Common myeloid progenitor, CD34-positive (primary cell): ENCODE measurements at regions not wholly inside any gene's neighbourhood (a gene's known extent, or its start where the extent isn't known, plus 50 kb on each side); places are given as distances from the start of the nearest gene placed in this dataset.

ENCODE experiments used
- CTCF ChIA-PET: fragments of 350-600 bp; sonication (Branson Sonifier 250); formaldehyde crosslinking; loops from one replicate; lab custom pipeline; 2021; ENCODE audit warnings: antibody characterized with exemption; lab: Charles Lee
- POLR2A ChIA-PET: fragments of 350-600 bp; sonication (Branson Sonifier 250); formaldehyde crosslinking; loops from one replicate; lab custom pipeline; 2021; ENCODE audit warnings: antibody characterized with exemption; lab: Charles Lee
- DNase-seq, 3 donors: peaks; one replicate each; pipeline versions ENCODE4 v3.0.0 to v3.0.0-alpha.2; 2013
- H3K27ac ChIP-seq, 2 experiments: 1 replicate in 1 of 2; 2 replicates in 1 of 2; pipeline ENCODE4 v1.7.0; 2013; ENCODE audit warnings: inconsistent platforms in 2 of 2, low read length in 2 of 2, mild to moderate bottlenecking in 2 of 2, low read depth in 1 of 2, moderate library complexity in 1 of 2; ENCODE audit not compliant: severe bottlenecking in 2 of 2, insufficient read depth in 1 of 2, poor library complexity in 1 of 2
- H3K27me3 ChIP-seq, 5 experiments: replicated peaks in 2 of 5; 1 replicate in 3 of 5; 2 replicates in 2 of 5; pipeline versions ENCODE4 v1.6.1 to v1.7.0; 2013; ENCODE audit warnings: low read length in 4 of 5, mild to moderate bottlenecking in 2 of 5, moderate library complexity in 2 of 5, inconsistent platforms in 1 of 5; ENCODE audit not compliant: insufficient read depth in 5 of 5, control insufficient read depth in 4 of 5
- H3K36me3 ChIP-seq, 4 experiments: 1 replicate in 2 of 4; 2 replicates in 2 of 4; pipeline versions ENCODE4 v1.6.1 to v1.7.0; 2013; ENCODE audit warnings: low read length in 3 of 4, control low read depth in 1 of 4, mild to moderate bottlenecking in 1 of 4; ENCODE audit not compliant: control insufficient read depth in 4 of 4, insufficient read depth in 4 of 4
- H3K4me1 ChIP-seq, 4 experiments: 1 replicate in 3 of 4; 2 replicates in 1 of 4; pipeline versions ENCODE4 v1.6.1 to v1.7.1; 2013; ENCODE audit warnings: low read length in 3 of 4, mild to moderate bottlenecking in 3 of 4, control low read depth in 1 of 4, inconsistent platforms in 1 of 4, moderate library complexity in 1 of 4; ENCODE audit not compliant: control insufficient read depth in 4 of 4, insufficient read depth in 4 of 4; ENCODE audit errors: control extremely low read depth in 1 of 4
- H3K4me3 ChIP-seq, 7 experiments: 1 replicate in 4 of 7; 2 replicates in 3 of 7; pipeline versions ENCODE4 v1.5.1 to v1.7.0; 2013; ENCODE audit warnings: mild to moderate bottlenecking in 7 of 7, low read length in 6 of 7, moderate library complexity in 6 of 7, inconsistent platforms in 2 of 7, low read depth in 2 of 7, control low read depth in 1 of 7; ENCODE audit not compliant: insufficient read depth in 4 of 7, control insufficient read depth in 1 of 7; ENCODE audit errors: extremely low read depth in 1 of 7
- H3K9me3 ChIP-seq, 5 experiments: 1 replicate in 4 of 5; 2 replicates in 1 of 5; pipeline versions ENCODE4 v1.6.1 to v1.7.1; 2013; ENCODE audit warnings: low read length in 4 of 5, mild to moderate bottlenecking in 2 of 5, inconsistent platforms in 1 of 5, low read depth in 1 of 5, moderate library complexity in 1 of 5; ENCODE audit not compliant: control insufficient read depth in 4 of 5, insufficient read depth in 2 of 5; ENCODE audit errors: control extremely low read depth in 1 of 5
- WGBS: methylation state at CpG from one replicate; pipeline ENCODE4 v1.1.5; 2013; ENCODE audit not compliant: insufficient coverage; 5-methylcytosine and 5-hydroxymethylcytosine counted together

DNA sequence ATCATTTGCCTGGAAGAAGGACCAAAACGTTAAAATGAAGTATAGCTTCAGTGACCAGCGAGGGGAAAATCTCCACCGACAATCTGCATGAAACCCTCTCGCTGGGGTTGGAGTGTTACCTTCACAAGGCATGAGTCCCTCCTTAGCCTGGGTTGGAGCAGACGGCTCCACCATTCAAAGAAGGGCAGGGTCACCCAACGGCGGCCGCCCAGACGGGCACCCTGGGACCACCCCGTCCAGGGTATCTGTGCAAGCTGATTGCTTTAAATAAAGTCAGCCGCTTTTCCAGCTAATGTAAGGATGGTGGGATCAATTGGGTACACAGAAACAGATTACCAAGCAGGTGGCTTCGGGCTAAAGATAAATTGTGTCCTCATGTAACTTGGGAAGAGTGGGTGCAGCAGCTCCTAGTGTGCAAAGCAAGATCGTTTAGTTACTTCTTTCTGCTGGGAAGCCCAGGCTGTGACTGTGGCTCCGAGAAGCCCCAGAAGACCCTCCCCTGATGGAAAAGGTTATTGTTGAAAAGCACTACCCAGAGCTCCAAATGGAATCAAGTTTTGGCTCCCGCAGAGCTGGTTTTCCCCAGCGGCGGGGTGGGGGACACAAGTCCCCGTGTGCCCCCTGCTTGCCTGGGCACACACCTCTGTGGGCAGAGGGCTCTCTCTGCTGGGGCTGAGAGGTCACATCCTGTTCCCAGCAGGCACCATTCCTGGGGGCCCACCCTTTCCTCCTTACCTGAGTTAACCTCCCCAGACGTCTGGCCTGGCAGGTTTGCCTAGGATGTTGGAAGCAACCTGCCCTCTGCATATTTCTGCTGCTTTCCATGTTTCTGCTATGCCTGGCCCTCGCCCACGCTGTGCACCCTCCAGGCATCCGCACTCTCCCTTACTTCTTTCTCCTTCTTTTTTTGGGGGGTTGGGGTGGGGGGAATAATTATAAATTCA, 318.6 kb upstream of the DIO3 start:
- POLR2A ChIA-PET: no interaction called here
- Histone ChIP-seq H3K4me1 (no peaks in the 10 kb centered on the region), H3K4me3 (no peak overlapping the region), H3K27ac (no peak overlapping the region), H3K36me3 (no peaks in the 10 kb centered on the region), H3K9me3 (peaks cover 0 to 4% (median 0%) of the 10 kb centered on the region in 5 experiments), H3K27me3 (peaks cover 0 to 4% (median 0%) of the 10 kb centered on the region in 5 experiments)
- 94% methylated on average over 12 of the region's 22 CpGs for WGBS
- CTCF ChIA-PET: interaction anchor here (0.5 to 1.0 kb wide), 2 partner anchors 392 to 1861 kb away, joined by 3 to 4 read pairs; no protein-coding TSS in a partner anchor
- no peak for DNase-seq

DNA sequence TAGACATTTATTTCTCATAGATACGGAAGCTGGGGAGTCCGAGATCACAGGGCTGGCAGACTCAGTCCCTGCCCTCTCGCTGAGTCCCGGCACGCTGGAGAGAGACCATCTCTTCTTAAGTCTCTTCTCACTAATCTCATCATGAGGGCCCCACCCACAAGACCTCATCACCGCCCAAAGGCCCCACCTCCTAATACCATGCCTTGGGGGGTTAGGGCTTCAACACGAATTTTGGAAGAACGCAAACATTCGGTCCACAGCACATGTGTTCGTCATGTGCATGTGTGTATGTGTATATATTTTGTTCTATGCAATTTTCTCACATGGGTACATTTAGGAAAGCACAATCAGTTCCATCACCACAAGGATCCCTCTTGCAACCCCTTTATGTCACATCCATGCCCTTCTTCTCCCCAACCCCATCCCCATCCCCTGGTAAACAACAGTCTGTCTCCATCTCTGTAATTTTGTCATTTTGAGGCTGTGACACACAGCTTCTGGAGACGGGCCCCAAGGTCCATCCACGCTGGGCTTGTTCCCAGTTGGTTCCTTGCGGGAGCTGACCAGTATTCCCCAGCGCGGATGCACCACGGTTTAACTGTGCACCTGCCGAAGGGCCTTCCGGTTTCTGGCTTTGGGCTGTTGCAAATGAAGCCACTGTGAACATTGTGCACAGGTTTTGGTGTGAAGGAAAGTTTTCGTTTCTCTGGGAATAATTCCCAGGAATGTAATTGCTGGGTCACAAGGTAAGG, 317.5 kb upstream of the DIO3 start:
- H3K4me1 ChIP-seq: no peaks in the 10 kb centered on the region

DNA sequence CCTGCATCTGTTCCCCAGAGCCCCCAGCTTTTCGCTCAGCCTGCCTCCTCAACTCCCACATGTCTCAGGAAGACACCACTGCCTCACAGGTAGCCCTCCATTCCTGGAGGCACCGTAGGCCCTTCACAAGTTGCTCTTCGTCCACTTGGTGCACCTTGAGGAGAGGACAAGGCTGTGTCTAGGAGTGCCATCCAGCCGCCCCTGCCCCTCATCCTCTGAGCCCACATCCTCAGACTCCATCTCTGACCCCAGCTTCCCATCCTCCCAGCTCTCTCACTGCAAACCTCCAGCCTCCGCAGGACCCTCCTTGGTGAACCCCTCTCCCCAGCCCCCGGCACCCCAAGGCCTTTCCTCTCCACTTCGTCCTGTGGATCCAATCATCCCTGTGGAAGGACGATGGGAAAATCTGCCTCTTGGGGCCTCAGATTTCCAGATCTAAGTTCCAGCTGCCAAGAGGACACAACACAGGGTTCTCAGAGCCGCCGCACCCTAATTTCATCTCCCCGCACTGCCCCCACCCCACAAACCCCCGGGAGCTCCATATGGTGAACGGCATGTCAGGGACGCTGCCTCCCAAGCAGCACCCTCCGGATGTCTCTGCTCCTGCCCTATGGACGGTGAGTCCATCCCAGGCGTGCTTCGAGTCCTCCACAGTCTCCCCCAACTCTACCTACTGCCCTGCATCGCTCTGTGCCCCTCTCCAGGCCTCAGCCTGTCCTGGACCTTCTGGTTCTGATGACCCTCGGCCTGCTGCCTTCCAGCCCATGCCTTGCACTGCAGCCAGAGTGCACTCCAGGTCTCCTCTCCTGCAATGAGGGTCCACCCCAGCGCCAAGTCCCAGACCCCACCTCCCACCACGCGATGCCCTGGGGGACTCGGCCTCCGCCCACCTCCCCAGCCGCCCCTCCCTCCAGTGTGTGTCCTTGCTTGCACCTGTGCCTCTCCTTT, 314.1 kb upstream of the DIO3 start:
- no peak for DNase-seq
- ChIA-PET POLR2A (no interaction called here), CTCF (no interaction called here)
- peaks cover 0 to 13% (median 9%) of the 10 kb centered on the region in 4 experiments for H3K4me1 ChIP-seq
- H3K27me3 ChIP-seq: peaks cover 0 to 4% (median 0%) of the 10 kb centered on the region in 5 experiments
- H3K4me3 ChIP-seq: no peak overlapping the region
- peaks cover 0 to 4% (median 0%) of the 10 kb centered on the region in 5 experiments for H3K9me3 ChIP-seq
- 98% methylated on average over 23 of the region's 26 CpGs for WGBS
- no peaks in the 10 kb centered on the region for H3K36me3 ChIP-seq
- no peak overlapping the region for H3K27ac ChIP-seq

More for the DNA sequence above, 317.5 kb upstream of the DIO3 start:
- no peak overlapping the region for H3K27ac ChIP-seq
- ChIA-PET CTCF (no interaction called here), POLR2A (no interaction called here)
- 98% methylated on average over 14 of the region's 19 CpGs for WGBS
- peaks cover 0 to 4% (median 0%) of the 10 kb centered on the region in 5 experiments for H3K27me3 ChIP-seq
- no peak overlapping the region for H3K4me3 ChIP-seq
- no peaks in the 10 kb centered on the region for H3K36me3 ChIP-seq
- DNase-seq: no peak
- peaks cover 0 to 4% (median 0%) of the 10 kb centered on the region in 5 experiments for H3K9me3 ChIP-seq

GRCh38 chr14:101247842-101248725, 313.2 kb upstream of the DIO3 start:
- peaks cover 0 to 14% (median 12%) of the 10 kb centered on the region in 4 experiments for H3K4me1 ChIP-seq
- no peaks in the 10 kb centered on the region for H3K36me3 ChIP-seq
- no peak overlapping the region for H3K27ac ChIP-seq
- ChIA-PET CTCF (interaction anchor here (1.4 kb wide), 1 partner anchor 15 kb away, joined by 3 read pairs; no protein-coding TSS in a partner anchor), POLR2A (no interaction called here)
- H3K4me3 ChIP-seq: no peak overlapping the region
- H3K9me3 ChIP-seq: peaks cover 0 to 4% (median 0%) of the 10 kb centered on the region in 5 experiments
- DNase-seq: no peak
- WGBS: 98% methylated on average over 13 of the region's 17 CpGs
- no peaks in the 10 kb centered on the region for H3K27me3 ChIP-seq

GRCh38 chr14:101248840-101249675, 312.2 kb upstream of the DIO3 start:
- no peak for DNase-seq
- ChIA-PET POLR2A (no interaction called here), CTCF (interaction anchor here (1.4 kb wide), 1 partner anchor 14 kb away, joined by 3 read pairs; no protein-coding TSS in a partner anchor)
- Histone ChIP-seq H3K4me1 (peaks cover 0 to 14% (median 12%) of the 10 kb centered on the region in 4 experiments), H3K27ac (no peak overlapping the region), H3K36me3 (no peaks in the 10 kb centered on the region), H3K4me3 (no peak overlapping the region), H3K9me3 (peaks cover 0 to 4% (median 0%) of the 10 kb centered on the region in 5 experiments), H3K27me3 (no peaks in the 10 kb centered on the region)
- WGBS: 87% methylated on average over 16 of the region's 18 CpGs
